Activated CD4-positive, alpha-beta T cell treated with anti-CD3 and anti-CD28 coated beads, Interleukin-2, amount 50 U/mL, for 48 hours (primary cell): ENCODE measurements at regions not wholly inside any gene's neighbourhood (a gene's known extent, or its start where the extent isn't known, plus 50 kb on each side); places are given as distances from the start of the nearest gene placed in this dataset.

Experiments
- DNase-seq, 2 experiments: peaks; one replicate each; pipeline ENCODE4 v3.0.0-alpha.2; 2020

- no peak for DNase-seq
Measured at GRCh38 chr3:14273901-14274611, 95.4 kb downstream of the LSM3 start.

- no peak for DNase-seq
Measured at GRCh38 chr3:14274612-14274936, 96.0 kb downstream of the LSM3 start.

GRCh38 chr3:14274999-14275961, 96.7 kb downstream of the LSM3 start:
- DNase-seq: no peak

- DNase-seq: no peak
Measured at GRCh38 chr3:14275962-14276909, 97.6 kb downstream of the LSM3 start.

DNA sequence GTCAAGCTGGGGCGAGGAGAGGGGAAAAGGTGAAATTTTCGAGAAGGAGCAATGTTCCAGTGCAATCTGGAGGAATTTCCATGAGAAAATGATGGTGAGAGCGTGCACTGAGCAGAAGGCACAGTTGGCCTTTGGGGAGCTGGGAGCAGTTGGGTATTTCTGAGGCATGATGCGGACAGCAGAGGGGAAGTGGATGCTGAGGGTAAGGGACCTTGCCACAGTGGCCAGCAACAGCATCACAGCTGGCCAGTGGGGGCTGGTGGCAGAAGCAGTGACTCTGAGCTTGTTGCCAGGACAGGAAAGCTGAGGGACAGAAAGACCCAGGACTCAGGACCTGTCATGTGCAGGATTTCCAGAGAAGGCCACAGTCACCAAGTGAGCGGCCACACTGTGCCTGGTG, 98.9 kb downstream of the LSM3 start:
- DNase-seq: no peak

- DNase-seq: no peak
Measured at GRCh38 chr3:14278265-14278798, 99.7 kb downstream of the LSM3 start.

GRCh38 chr3:14278799-14279625, 100.4 kb downstream of the LSM3 start:
- no peak for DNase-seq

DNA sequence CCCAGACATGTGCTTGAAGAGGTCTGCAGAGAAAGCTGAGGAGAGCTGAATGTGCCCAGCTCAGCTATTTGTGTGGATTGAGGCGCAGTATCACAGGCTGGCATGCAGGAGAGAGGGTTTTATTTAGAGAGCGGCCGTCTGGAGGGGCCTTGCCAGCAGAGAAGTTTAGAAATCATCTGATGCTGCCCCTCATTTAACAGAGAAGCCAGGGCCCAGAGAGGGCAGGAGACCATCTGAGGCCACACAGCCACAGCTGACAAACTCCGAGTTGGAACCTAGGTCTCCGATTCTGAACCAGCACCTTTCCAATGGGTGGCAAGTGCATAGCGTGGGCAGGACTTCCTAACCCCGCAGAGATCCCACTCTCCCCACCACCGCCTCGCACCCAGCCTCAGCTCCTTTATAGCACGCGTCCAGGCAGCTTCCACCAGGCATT, 101.0 kb downstream of the LSM3 start:
- DNase-seq: no peak

DNA sequence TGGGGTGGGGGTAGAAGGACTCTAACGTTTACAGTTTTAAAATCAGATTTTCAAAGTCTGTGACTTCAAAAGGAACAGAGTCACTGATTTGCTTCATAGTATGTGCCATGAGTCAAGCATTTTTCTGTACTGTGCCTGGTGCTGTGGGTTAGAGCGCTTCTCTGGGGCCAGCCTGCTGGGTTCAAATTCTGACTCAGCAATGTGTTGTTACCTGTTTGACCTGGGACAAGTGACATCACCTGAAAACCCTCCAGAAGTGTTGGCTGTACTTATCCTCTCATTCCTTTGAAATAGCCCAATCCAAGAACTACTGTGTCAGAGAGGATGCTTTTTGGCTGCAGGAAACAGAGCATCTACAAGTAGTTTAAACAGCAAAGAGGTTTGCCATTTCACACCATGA, 101.7 kb downstream of the LSM3 start:
- DNase-seq: no peak

DNA sequence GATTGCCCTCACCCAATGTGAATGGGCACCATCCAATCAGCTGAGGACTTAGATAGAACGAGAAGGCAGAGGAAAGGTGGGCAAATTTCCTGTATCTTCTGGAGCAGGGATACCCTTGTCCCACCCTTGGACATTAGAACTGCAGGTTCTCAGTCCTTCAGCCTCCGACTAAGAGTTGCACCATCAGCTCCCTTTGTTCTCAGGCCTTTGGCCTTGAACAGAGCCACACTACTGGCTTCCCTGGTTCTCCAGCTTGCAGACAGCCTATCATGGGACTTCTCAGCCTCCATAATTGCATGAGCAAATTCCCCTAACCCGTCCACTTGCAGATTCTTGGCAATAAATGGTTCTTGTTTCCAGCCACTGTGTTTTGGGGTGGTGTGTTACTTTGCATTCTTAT, 102.4 kb downstream of the LSM3 start:
- DNase-seq: no peak

DNA sequence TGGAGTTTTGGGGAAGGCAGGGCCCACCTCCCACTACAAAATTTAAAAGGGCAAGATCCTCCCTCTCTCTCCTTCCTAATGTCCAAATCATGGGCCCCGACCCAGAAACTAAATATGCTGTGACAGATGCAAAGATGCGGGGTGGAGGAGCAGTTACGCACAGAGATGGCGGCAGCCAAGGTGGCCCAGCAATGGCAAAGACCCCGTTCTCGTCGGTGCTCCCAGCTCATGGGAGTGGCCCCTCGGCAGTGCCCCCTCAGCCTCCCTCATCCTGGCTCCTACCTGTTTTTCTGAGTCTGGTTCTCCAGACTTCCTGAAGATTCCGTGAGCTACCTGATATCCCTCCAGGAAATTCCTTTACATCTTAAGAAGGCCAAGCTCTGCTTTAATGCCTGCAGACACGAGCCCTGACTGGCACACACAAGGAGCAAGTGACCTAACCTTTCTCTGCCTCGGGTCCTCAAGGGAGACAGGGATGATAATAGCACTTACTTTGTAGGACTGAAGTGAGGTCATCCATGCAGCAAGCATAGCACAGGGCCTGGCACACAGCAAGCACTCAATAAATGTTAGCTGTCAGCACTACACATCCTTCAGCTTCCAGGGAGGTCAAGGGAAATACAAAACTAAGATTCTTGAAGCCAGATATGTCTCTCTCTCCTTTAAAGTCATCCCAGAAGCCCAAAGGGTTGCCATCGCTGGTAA, 103.5 kb downstream of the LSM3 start:
- no peak for DNase-seq

GRCh38 chr3:14282706-14283075, 104.1 kb downstream of the LSM3 start:
- DNase-seq: no peak

DNA sequence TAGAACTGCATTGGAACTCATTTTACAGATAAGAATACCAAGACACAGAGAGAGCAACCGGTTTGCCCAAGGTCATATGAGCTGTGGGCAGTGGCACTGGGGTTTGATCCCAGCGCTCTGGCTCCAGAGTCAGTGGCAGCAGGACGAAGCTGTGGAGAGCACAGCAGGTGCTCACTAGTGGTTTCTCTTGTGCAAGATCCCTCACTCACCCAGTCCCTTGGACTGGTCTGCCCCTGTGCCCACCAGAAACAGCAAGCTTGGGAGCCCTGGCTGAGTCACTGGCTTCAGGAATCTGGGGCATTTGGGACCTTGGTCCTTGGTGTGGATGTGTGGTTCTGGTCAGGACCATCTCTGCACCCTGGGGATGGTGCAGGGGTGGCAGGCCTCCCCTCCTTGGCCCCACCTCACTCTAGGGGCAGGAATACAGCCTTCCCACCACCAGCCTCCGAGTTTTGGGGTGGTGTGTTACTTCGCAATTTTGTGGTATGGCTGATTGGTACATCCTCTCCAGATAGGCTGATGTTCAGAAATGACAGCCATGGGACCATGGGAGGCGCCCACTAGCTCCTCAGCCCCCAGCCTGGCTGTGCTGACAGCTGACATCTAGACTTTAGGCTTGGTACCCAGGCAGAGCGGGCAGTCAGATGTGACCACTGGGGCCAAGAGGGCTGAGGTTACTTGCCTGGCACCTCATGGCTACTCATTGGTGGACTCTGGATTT, 104.6 kb downstream of the LSM3 start:
- no peak for DNase-seq

DNA sequence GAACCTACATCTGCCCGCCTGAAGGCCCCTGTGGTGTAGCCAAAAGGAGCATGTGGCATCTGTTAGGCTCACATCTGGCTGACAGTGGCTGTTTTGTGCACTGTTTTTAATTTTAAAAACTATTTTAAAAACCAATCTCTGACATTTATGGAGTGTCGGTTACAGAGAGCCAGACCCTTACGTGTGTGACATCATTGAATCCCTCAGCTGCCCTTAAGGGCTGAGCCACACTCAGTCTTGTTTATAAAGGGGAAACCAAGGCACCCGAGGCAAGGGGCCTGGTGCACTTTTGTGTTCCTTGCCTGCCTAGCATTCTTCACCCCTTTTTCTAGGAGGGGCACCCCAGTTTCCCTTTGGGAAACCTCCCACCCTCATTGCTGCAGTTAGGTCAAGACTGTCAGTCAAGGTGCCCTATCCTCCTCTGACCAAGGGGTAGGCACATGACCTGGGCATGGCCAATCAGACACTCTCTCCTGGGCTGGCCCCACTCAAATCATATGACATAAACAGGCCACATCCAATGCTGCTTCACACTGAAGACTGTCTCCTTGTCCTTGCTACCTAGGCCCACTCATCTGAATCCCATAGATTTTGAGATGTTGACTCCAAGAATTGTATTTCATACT, 105.3 kb downstream of the LSM3 start:
- DNase-seq: no peak

DNA sequence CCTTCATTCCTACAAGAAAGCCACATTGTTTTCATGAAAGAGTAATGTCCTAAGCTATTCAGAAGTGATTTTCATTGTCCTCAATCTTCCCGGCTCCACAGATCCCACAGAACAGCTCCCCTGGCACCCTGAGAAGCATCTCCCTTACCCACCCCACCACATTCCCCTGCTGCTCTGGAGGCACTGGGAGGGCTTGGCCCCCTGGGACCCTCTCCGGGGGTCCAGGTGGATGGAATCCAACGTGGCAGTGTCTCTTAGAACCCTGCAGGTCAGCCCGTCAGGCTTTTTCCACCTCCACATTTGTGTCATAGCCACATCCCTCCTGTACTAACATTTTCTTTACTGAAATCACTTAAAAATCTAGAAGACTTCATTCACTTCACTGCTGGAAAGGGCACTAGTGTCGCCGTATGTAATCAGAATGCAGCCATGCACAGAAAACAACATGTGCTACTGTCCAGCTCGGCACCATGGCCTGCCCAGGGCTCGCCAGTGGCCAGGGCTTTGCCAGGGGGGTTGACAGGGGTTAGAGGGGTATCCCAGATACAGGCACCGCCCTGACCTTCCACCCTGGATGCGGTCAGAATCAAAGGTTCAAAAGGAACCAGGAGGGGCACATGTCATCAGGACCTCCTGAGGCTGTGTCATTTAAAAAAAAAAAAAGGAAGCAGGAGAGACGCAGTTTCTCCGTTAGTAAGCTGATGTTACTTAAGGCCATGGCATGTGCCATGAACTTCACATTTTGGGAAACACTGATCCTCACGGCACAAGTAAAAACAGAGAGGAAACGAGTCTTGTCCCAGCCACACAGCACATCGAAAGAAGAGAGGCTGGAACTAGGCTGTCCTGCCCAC, 106.3 kb downstream of the LSM3 start:
- DNase-seq: no peak

DNA sequence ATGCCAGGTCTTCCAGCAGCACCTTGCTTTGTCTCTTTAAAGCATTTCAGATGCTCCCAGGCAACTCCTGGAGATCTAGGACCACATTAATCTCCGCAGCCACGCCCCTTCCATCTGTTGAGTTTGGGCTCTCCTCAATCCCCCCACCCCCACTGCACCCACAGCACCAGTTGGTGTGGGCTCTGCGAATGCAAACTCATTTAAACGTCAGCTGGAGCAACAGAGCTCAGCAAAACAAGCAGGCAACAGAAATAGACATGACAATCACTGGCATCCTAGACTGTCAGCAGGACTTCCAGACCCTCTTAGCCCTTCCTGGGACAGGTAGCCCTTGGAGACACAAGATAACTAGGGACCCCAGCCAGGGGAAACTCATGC, 106.9 kb downstream of the LSM3 start:
- DNase-seq: no peak

DNA sequence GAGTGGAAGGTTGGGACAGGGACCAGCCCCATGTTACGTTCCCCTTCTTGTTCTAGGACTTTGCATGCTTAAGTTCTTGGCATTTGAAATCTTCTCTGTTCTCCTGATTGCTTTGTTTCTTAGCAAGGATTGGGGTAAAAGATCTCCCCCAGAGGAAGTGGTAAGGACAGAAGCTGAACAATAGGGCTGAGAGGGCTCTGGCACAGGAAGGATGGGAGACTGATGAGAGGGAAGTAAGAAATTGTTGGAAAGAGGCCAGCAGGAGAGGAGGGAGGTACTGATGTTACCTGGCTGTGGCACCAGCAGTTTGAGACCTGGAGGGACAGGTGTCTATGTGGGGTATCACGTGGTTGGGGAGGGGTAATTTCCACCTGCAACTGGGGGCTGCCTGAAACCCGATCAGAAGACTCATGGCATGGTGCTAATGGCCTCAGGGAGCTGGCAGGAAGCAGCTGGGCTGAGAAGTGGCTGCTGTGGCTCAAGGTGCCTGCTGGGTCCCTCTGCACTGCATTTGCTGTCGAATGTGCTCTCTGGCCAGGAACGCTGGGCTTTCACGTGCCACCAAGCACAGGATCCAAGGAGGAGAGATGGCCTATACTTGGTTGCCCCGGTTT, 108.4 kb downstream of the LSM3 start:
- DNase-seq: no peak

DNA sequence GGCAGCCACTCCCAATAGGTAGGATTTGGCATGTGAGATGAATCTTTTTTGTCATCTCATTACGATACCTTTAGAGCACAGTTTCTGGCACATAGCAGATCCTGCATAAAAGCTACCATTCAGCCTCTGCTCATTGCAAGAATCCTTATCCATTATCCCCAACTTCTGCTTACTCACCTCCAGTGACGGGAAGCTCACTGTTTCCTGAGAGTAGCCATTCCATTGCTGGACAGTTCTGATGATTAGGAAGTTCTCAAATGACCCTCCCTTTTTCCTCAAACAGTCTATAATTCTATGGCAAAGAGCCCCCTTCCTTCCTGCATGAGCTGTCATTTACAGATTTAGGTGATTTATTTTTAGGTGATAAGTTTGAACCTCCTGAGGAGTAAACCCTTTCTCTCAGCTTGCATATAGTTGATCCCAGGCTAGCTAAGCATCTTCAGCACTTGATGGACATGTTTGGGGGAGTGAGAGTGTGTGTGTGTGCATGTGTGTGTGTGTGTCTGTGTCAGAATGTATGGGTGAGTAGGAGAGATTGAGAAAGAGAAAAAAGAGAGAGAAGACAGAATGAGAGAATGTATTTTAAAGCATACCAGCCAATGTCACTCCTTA, 109.7 kb downstream of the LSM3 start:
- no peak for DNase-seq
